ENCODE measurements at regions not wholly inside any gene's neighbourhood (a gene's known extent, or its start where the extent isn't known, plus 50 kb on each side); places are given as distances from the start of the nearest gene placed in this dataset.

GRCh38 chr9:106772523-106773290, 90.3 kb upstream of the ZNF462 start:
- TF ChIP-seq POLR2A (IDR thresholded peaks at IDR 0.05; ENCODE audit: extremely low read depth, insufficient read length): no peak
- TF ChIP-seq, protein P1, sequence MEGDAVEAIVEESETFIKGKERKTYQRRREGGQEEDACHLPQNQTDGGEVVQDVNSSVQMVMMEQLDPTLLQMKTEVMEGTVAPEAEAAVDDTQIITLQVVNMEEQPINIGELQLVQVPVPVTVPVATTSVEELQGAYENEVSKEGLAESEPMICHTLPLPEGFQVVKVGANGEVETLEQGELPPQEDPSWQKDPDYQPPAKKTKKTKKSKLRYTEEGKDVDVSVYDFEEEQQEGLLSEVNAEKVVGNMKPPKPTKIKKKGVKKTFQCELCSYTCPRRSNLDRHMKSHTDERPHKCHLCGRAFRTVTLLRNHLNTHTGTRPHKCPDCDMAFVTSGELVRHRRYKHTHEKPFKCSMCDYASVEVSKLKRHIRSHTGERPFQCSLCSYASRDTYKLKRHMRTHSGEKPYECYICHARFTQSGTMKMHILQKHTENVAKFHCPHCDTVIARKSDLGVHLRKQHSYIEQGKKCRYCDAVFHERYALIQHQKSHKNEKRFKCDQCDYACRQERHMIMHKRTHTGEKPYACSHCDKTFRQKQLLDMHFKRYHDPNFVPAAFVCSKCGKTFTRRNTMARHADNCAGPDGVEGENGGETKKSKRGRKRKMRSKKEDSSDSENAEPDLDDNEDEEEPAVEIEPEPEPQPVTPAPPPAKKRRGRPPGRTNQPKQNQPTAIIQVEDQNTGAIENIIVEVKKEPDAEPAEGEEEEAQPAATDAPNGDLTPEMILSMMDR (IDR thresholded peaks at IDR 0.05; ENCODE audit: low read depth, low read length): no peak

Measured in NB4 (cell line).